ENCODE measurements at regions not wholly inside any gene's neighbourhood (a gene's known extent, or its start where the extent isn't known, plus 50 kb on each side); places are given as distances from the start of the nearest gene placed in this dataset.
A peak's percentile ranks its signal among the peaks of the same experiment; 100 is the strongest.
"Not testable (repeated sequence)": the region's sequence is repeated elsewhere in the genome, so short reads cannot be mapped to it uniquely, and the experiment has no call there.

GRCh38 chr4:3648195-3648594 lies 116.0 kb upstream of the LRPAP1 start:
- no peak for DNase-seq (ENCODE audit: low read depth)

- no peak for DNase-seq (ENCODE audit: low read depth)
Measured at GRCh38 chr4:3647421-3647820, 115.2 kb upstream of the LRPAP1 start.

- DNase-seq (ENCODE audit: low read depth) = no peak
Measured at GRCh38 chr4:3645711-3646679, 113.8 kb upstream of the LRPAP1 start.

- peak; percentile 82 for DNase-seq (ENCODE audit: low read depth)
Measured at GRCh38 chr4:3644849-3645627, 112.8 kb upstream of the LRPAP1 start.

GRCh38 chr4:3643518-3644433 lies 111.6 kb upstream of the LRPAP1 start:
- no peak for DNase-seq (ENCODE audit: low read depth)

GRCh38 chr4:3642806-3643517 lies 110.7 kb upstream of the LRPAP1 start:
- DNase-seq (ENCODE audit: low read depth) = no peak

GRCh38 chr4:3642056-3642630 lies 109.9 kb upstream of the LRPAP1 start:
- DNase-seq (ENCODE audit: low read depth) = no peak

- no peak for DNase-seq (ENCODE audit: low read depth)
Measured at GRCh38 chr4:3641501-3641900, 109.3 kb upstream of the LRPAP1 start.

GRCh38 chr4:3640587-3640962 lies 108.4 kb upstream of the LRPAP1 start:
- DNase-seq (ENCODE audit: low read depth) = peak; percentile 62

GRCh38 chr4:3639613-3640586 lies 107.7 kb upstream of the LRPAP1 start:
- DNase-seq (ENCODE audit: low read depth) = no peak

GRCh38 chr4:3638080-3638795 lies 106.0 kb upstream of the LRPAP1 start:
- DNase-seq (ENCODE audit: low read depth) = no peak

- no peak for DNase-seq (ENCODE audit: low read depth)
Measured at GRCh38 chr4:3637326-3638016, 105.2 kb upstream of the LRPAP1 start.

- no peak for DNase-seq (ENCODE audit: low read depth)
Measured at GRCh38 chr4:3636646-3637320, 104.6 kb upstream of the LRPAP1 start.

- DNase-seq (ENCODE audit: low read depth) = not testable (repeated sequence)
Measured at GRCh38 chr4:3636020-3636419, 103.8 kb upstream of the LRPAP1 start.

- DNase-seq (ENCODE audit: low read depth) = no peak
Measured at GRCh38 chr4:3634894-3635820, 102.9 kb upstream of the LRPAP1 start.

GRCh38 chr4:3634281-3634857 lies 102.1 kb upstream of the LRPAP1 start:
- no peak for DNase-seq (ENCODE audit: low read depth)

Data from EH (cell line).